NCI-H446 (cell line): ENCODE measurements at regions not wholly inside any gene's neighbourhood (a gene's known extent, or its start where the extent isn't known, plus 50 kb on each side); places are given as distances from the start of the nearest gene placed in this dataset.

ENCODE experiments used
- DNase-seq, 2 experiments: peaks; one replicate each; lab custom pipeline; 2025; lab: John Stamatoyannopoulos, UW

GRCh38 chr22:22038178-22038880 is 55.7 kb upstream of the TOP3B start:
- no peak for DNase-seq

- no peak for DNase-seq
Measured at GRCh38 chr22:22037740-22038139, 55.2 kb upstream of the TOP3B start.

- no peak for DNase-seq
Measured at GRCh38 chr22:22037229-22037628, 54.6 kb upstream of the TOP3B start.

- no peak for DNase-seq
Measured at GRCh38 chr22:22036588-22036987, 54.0 kb upstream of the TOP3B start.

DNA sequence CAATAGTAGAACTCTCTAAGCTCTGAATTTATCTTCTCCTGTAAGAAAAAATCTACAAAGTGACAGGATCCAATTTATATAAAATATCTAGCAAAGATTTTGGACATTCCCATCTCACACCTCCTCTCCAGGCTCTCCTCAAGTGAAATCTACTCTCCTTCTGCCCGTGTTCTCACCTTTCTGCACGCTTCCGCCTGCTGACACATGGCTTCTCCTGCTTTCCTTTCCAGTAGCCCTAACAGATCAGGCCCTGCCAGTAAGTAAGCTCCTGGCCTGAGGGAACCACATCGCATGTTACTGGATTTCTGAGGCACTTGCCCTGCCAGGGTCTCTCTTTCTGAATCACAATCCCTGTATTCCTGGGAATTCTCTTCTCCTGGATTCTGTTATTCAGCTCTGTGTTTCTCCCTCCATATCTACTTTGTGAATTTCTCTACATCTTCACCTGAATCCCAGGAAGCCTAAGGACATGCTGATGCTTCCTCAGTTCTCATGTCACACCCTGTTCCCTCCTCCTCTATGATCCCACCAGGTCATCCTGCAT is 53.3 kb upstream of the TOP3B start:
- DNase-seq, result no peak

GRCh38 chr22:22035203-22035602 is 52.6 kb upstream of the TOP3B start:
- no peak for DNase-seq

DNA sequence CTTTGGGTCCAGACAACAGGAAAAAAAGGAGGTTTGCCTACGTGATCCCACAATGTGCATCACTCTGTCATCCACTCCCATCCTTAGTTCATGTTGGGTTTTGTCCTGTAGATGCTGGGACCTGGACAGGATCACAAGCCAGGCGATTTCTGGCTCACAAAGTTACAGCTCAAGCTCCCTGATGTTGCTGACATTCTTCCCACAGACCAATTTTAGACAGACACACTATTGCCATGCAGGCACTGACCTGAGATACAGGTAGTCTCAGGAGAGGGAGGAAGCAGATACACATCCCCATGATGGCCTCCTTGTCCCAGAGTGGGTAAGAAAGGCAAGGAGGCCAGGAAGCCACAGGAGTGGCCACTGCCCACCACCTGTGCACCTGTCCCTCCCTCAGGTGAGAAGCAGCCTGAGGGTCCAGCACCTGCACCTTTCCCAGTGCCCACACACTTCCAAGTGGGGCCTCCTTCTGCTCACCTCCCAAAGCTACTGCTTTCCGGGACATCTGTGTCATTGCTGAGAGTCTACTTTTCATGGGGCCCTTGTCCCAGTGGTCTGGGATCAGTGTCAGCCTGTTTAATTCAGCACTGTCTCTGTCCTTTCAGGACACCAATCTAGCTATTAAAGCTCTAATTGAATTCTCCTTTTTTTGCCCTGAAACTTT is 52.0 kb upstream of the TOP3B start:
- no peak for DNase-seq

DNA sequence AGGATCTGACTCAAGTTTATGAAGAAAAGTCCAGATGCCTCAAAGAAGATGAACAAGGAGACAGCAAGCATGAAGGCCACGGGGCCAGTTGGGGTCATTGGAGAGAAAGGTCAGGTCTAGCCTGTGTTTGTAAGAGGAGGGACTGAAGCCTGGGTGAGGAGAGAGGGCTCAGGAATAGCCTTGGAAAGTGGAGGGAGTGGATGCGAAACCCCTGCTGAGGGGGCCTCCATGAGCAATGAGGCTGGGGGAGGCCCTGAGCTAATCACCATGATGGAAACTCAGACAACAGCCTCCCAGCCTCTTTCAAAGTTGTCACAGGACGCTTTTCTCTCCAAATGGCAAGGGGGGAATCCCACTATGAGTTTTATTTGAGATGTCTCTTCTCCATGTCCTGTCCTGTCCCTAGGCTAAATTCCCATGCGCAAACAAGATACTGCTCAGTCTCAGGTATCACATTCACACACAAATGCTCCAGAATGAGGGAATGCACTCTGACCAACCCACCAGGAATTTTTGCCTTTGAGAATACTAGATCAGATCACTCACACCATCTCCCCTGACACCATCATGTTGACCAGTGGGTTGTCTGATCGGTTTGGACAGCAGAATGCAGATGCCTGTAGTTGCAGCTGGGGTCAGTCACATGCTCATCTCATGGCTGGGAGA is 51.3 kb upstream of the TOP3B start:
- DNase-seq, result no peak

- DNase-seq, result no peak
Measured at GRCh38 chr22:22032906-22033802, 50.6 kb upstream of the TOP3B start.

GRCh38 chr22:22032099-22032905 is 49.7 kb upstream of the TOP3B start:
- DNase-seq, result no peak
